OCI-LY3 (cell line): ENCODE measurements at regions not wholly inside any gene's neighbourhood (a gene's known extent, or its start where the extent isn't known, plus 50 kb on each side); places are given as distances from the start of the nearest gene placed in this dataset.

Experiments used
- EZH2phosphoT487 ChIP-seq: fragments of 200-600 bp; shearing (Covaris generic); IDR thresholded peaks from 2 replicates; pipeline ENCODE4 v1.6.1; 2018; ENCODE audit warnings: antibody characterized with exemption, mixed run types, low read depth
- TF ChIP-seq, protein P1 (sequence below): fragments of 200-600, 300-600 bp; sonication (generic); IDR thresholded peaks from 2 replicates; pipeline ENCODE4 v1.5.1; 2014; ENCODE audit warnings: antibody characterized with exemption, low read length, low read depth

DNA sequence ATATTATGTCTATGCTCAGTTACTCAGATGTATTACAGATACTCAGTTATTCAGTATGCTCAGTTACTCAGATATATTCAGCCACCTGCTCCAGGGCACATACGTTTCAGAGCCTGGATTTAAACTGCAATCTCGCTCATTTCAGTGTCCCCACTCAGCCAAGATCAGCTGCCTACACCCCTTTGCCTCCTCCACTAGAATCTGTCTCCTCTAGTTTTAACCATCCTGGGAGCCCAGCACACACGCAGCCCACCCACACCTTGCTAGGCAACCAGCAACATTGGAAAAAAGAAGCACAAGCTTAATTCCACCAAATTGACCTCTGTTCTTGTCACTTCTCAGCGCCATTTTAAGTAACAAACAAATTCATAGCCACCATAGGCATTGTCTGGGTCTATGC is 246.2 kb downstream of the QDPR start:
- TF ChIP-seq, protein P1, sequence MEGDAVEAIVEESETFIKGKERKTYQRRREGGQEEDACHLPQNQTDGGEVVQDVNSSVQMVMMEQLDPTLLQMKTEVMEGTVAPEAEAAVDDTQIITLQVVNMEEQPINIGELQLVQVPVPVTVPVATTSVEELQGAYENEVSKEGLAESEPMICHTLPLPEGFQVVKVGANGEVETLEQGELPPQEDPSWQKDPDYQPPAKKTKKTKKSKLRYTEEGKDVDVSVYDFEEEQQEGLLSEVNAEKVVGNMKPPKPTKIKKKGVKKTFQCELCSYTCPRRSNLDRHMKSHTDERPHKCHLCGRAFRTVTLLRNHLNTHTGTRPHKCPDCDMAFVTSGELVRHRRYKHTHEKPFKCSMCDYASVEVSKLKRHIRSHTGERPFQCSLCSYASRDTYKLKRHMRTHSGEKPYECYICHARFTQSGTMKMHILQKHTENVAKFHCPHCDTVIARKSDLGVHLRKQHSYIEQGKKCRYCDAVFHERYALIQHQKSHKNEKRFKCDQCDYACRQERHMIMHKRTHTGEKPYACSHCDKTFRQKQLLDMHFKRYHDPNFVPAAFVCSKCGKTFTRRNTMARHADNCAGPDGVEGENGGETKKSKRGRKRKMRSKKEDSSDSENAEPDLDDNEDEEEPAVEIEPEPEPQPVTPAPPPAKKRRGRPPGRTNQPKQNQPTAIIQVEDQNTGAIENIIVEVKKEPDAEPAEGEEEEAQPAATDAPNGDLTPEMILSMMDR: no peak
- no peak for TF ChIP-seq EZH2phosphoT487
